ENCODE measurements at regions not wholly inside any gene's neighbourhood (a gene's known extent, or its start where the extent isn't known, plus 50 kb on each side); places are given as distances from the start of the nearest gene placed in this dataset.

- DNase-seq (ENCODE audit: low spot score), result no peak
These were observed 71.7 kb upstream of the ZNRF2 start for GRCh38 chr7:30212701-30213111.

DNA sequence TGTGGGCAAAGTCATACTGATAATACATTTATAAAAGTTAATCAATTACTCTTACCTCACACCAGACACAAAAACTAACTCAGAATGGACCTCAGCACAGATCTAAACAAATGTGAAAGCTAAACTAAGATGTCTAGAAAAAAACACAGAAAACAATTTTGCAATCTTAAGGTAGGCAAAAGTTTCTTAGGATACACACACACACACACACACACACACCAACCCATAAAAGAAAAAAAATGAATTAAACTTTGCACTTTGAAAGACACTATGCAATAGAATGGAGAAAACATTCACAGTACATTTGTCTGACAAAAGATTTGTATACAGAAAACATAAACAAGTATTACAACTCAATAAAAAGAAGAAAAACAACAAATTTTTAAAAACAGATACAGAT lies 70.8 kb upstream of the ZNRF2 start:
- DNase-seq (ENCODE audit: low spot score), result no peak

- no peak for DNase-seq (ENCODE audit: low spot score)
These were observed 69.7 kb upstream of the ZNRF2 start for GRCh38 chr7:30214651-30215137.

DNA sequence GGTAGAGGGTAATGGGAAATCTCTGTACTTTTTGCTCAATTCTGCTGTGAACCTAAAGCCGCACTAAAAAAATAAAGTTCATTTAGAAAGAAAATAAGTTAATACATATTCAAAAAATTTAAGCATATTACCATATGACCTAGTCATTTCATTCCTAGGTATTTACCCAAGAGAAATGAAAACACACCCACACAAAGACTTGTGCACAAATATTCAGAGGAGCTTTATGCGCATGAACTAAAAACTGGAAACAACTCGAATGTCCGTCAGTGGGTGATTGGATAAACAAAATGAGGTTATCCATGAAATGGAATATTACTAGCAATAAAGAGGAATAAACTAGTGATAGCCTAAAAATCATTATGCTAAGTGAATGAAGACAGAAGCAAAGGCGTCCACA lies 62.6 kb upstream of the ZNRF2 start:
- no peak for DNase-seq (ENCODE audit: low spot score)

- no peak for DNase-seq (ENCODE audit: low spot score)
These were observed 61.7 kb upstream of the ZNRF2 start for GRCh38 chr7:30222515-30223215.

DNA sequence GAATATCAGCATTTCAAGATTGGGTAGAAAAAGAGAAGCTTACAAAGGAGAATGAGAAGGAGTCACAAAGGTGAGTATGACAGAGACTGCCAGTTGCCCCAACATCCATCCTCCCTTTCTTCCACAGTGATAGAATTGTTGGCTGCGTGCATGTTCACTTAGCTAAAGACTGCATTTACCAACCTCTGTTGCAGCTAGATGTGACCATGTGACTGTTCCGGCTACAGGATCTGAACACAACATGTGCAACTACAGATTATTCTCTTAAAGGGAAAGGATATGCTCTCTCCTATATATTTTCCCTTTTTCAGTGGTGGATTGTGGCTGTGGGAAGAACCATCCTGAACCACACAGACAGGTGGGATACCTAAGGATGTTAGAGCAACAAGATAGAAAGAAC lies 60.5 kb upstream of the ZNRF2 start:
- no peak for DNase-seq (ENCODE audit: low spot score)

DNA sequence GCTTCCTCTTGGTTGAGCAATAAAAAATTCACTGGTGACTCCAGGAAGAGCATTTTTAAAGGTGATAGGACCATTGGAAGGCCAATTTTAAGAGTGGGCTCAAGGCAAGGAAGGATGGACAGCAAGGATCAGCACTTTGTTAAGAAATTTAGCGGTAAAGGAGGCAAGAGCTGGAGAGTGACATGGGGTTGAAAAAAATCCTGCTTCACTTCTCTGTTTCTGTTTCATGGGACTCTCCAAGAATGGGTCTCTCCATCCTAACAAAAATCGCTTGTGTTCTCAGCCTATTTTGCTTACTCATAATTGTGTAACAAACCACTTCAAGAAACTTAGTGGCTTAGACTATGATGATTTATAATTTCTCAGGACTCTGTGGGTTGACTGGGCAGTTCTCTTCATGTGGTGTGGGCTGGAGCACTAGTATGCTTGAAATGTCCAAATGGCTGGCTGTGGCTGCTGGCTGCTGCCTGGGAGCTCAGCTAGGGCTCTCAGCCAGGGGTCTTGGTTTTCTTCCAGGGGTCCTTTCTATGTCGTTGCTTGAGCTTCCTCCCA lies 59.8 kb upstream of the ZNRF2 start:
- DNase-seq (ENCODE audit: low spot score), result no peak

- DNase-seq (ENCODE audit: low spot score), result no peak
These were observed 58.4 kb upstream of the ZNRF2 start for GRCh38 chr7:30225863-30226613.

DNA sequence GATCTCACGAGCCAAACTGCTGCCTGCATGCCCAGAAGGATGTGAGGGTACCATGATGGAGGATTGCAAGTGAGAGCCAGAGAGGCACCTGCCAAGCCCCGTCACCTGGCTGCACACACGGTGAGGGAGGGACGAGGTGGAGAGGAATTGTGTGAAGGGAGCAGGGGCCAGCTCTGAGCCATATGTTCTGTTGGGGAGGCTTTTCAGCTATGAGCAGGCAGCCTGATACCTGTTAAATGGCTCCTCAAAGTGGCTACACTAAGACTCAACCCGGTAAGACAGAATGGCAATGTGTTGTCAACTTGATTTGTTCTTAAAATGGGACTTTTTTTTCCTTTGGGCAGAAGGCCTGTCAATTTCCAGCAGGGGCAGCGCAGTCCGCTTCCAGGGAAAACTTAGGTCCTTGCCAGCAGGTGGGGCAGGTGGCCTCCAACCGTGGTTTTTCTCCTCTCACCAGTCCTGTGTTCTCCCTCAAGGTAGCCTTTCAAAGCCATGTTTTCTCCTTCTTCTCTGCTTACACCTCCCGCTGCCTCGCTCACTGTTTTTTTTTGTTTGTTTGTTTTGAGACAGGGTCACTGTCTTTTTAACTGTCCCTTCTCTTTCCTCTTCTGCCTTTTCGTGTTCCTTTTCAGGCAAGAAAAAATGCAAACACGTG lies 57.7 kb upstream of the ZNRF2 start:
- peak; percentile 21 for DNase-seq (ENCODE audit: low spot score)

- no peak for DNase-seq (ENCODE audit: low spot score)
These were observed 53.1 kb upstream of the ZNRF2 start for GRCh38 chr7:30231271-30231670.

DNA sequence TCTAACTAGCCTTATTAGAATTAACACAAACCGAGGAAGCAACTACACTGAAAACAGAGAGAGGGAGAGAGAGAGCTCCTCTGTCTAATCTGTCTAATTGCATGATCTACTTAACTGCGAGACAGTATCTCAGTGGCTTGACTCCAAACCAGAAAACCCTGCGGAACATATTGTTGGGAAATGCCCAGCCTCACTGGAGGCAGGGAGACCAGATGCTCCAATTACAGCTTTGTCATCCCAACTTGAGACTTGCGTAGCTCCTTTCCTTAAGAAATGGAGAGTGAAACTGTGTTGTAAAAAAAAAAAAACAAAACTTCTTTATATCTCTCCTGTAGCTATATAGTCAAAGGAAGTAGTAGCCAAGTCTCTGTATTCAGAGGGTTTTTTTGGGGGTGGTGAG lies 52.0 kb upstream of the ZNRF2 start:
- DNase-seq (ENCODE audit: low spot score), result no peak
